ENCODE measurements at regions not wholly inside any gene's neighbourhood (a gene's known extent, or its start where the extent isn't known, plus 50 kb on each side); places are given as distances from the start of the nearest gene placed in this dataset.

DNA sequence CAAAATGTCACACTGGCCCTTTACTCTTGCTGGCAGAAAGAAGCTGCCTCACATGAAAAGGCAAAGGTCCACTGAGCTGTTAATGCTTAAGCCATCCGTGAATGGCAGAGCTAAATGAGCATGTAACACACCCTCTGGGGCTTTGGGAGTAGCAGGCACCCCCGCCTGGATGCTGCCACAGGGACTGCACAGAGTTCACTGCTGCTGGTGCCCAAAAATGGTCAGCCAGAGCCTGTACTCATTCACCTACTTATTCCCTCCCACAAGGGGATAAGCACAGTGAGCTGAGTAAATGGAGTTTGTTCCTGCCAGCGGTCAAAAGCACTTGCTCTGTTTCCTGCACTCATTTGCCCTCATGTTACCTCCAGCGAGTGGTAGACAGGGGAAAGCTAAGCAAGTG is 374.0 kb upstream of the STEAP1 start:
- no peak overlapping the region for H3K27ac ChIP-seq
- no peak for TF ChIP-seq POLR2A (IDR thresholded peaks at IDR 0.05)
- TF ChIP-seq, protein P1, sequence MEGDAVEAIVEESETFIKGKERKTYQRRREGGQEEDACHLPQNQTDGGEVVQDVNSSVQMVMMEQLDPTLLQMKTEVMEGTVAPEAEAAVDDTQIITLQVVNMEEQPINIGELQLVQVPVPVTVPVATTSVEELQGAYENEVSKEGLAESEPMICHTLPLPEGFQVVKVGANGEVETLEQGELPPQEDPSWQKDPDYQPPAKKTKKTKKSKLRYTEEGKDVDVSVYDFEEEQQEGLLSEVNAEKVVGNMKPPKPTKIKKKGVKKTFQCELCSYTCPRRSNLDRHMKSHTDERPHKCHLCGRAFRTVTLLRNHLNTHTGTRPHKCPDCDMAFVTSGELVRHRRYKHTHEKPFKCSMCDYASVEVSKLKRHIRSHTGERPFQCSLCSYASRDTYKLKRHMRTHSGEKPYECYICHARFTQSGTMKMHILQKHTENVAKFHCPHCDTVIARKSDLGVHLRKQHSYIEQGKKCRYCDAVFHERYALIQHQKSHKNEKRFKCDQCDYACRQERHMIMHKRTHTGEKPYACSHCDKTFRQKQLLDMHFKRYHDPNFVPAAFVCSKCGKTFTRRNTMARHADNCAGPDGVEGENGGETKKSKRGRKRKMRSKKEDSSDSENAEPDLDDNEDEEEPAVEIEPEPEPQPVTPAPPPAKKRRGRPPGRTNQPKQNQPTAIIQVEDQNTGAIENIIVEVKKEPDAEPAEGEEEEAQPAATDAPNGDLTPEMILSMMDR (IDR thresholded peaks at IDR 0.05), result no peak

DNA sequence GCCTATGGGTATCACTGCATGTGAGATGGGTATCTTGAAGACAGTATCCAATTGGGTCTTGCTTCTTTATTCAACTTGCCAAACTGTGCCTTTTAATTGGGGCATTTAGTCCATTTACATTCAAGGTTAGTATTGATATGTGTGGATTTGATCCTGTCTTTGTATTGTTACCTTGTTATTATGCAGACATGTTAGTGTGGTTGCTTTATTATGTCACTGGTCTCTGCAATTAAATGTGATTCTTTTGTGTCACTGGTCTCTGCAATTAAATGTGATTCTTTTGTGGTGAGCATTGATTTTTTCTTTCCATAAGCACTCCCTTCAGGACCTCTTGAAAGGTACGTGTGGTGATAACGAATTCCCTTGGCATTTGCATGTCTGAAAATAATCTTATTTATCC is 357.8 kb upstream of the STEAP1 start:
- intact Hi-C loops (cut with DNase I), result no loop called here
- H3K4me1 ChIP-seq (replicated peaks in 1 of 2), result no peaks in the 10 kb centered on the region
- WGBS, 4 donors, result 71 to 91% (median 86%) methylated on average over 2 of the region's 2 CpGs

More for the DNA sequence above, 374.0 kb upstream of the STEAP1 start:
- intact Hi-C loops (cut with DNase I), result no loop called here
- 71 to 80% (median 76%) methylated on average over 4 of the region's 4 CpGs for WGBS, 4 donors
- Histone ChIP-seq H3K4me3 (no peak overlapping the region), H3K9me3 (replicated peaks in 1 of 3) (peaks cover 0 to 6% (median 0%) of the 10 kb centered on the region in 3 donors), H3K27me3 (no peaks in the 10 kb centered on the region), H3K4me1 (replicated peaks in 1 of 2) (no peaks in the 10 kb centered on the region), H3K36me3 (replicated peaks in 1 of 2) (no peaks in the 10 kb centered on the region)
- no peak for DNase-seq

DNA sequence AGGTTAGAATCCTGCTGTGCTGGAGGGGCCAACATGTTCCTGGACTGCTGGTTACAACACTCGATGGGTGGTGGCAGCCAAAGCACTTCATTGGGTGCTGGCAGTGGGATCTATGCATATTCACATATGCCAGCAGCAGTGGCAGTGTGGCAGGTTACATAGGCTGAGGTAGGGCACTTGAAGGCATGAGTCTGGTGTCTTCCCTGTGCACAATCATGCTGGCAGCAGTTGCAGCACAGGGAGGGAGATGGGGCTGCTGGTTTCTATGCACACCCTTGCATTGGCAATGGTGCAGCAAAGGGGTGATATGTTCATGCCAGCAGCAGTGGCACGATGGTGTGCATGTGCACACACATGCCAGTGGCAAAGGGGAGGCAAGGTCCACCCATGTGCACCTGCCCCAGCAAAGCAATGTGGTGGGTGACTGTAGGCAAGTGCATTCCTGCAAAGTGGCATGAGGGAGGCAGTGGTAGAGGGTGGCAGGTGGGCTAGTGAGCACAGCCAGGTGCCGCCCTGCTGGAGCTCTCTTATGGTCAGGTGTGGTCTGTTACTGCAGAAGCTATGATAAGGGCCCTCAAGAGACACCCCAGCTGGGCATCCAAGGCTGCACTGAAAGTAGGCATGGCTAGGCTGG is 356.2 kb upstream of the STEAP1 start:
- 33 to 92% (median 85%) methylated on average over 1 to 3 of the region's 3 CpGs for WGBS, 4 donors
- DNase-seq, result no peak
- Histone ChIP-seq H3K9me3 (replicated peaks in 1 of 3) (no peaks in the 10 kb centered on the region), H3K27me3 (no peaks in the 10 kb centered on the region), H3K27ac (no peak overlapping the region), H3K4me3 (no peak overlapping the region), H3K36me3 (replicated peaks in 1 of 2) (no peaks in the 10 kb centered on the region), H3K4me1 (replicated peaks in 1 of 2) (no peaks in the 10 kb centered on the region)
- intact Hi-C loops (cut with DNase I), result no loop called here
- no peak for TF ChIP-seq POLR2A (IDR thresholded peaks at IDR 0.05)
- TF ChIP-seq, protein P1 (IDR thresholded peaks at IDR 0.05), result no peak

More for the DNA sequence above, 357.8 kb upstream of the STEAP1 start:
- no peak overlapping the region for H3K27ac ChIP-seq
- no peaks in the 10 kb centered on the region for H3K36me3 ChIP-seq (replicated peaks in 1 of 2)
- H3K27me3 ChIP-seq, result no peaks in the 10 kb centered on the region
- no peak overlapping the region for H3K4me3 ChIP-seq
- no peak for DNase-seq
- TF ChIP-seq, protein P1 (IDR thresholded peaks at IDR 0.05), result no peak
- no peak for TF ChIP-seq POLR2A (IDR thresholded peaks at IDR 0.05)
- H3K9me3 ChIP-seq (replicated peaks in 1 of 3), result no peaks in the 10 kb centered on the region

DNA sequence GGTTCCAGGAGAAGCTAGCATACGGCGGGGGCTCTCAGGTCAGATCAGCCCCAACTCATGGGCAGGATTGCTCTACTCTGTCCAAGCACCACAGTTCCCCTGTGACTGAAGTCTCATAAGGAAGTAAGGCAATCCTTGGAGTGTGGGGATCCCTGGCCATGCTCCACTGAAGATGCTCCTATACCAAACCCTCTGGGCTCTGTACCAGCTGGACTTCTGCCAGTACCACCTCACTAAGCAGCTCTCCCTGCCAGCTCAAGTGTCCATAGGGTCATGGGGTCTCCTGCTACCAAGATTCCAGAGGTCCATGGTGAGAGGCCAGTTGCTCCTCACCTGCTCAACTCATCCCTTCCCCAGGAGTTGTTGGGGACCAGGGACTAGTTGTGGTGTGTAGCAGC is 355.7 kb upstream of the STEAP1 start:
- WGBS, 4 donors, result 93 to 100% (median 97%) methylated on average over 1 to 2 of the region's 2 CpGs
- no peak for TF ChIP-seq POLR2A (IDR thresholded peaks at IDR 0.05)
- TF ChIP-seq, protein P1 (IDR thresholded peaks at IDR 0.05), result no peak
- no peaks in the 10 kb centered on the region for H3K9me3 ChIP-seq (replicated peaks in 1 of 3)
- H3K27ac ChIP-seq, result no peak overlapping the region
- intact Hi-C loops (cut with DNase I), result no loop called here
- no peaks in the 10 kb centered on the region for H3K36me3 ChIP-seq (replicated peaks in 1 of 2)
- DNase-seq, result no peak
- no peaks in the 10 kb centered on the region for H3K4me1 ChIP-seq (replicated peaks in 1 of 2)
- no peaks in the 10 kb centered on the region for H3K27me3 ChIP-seq
- no peak overlapping the region for H3K4me3 ChIP-seq
